ENCODE measurements at regions not wholly inside any gene's neighbourhood (a gene's known extent, or its start where the extent isn't known, plus 50 kb on each side); places are given as distances from the start of the nearest gene placed in this dataset.

DNA sequence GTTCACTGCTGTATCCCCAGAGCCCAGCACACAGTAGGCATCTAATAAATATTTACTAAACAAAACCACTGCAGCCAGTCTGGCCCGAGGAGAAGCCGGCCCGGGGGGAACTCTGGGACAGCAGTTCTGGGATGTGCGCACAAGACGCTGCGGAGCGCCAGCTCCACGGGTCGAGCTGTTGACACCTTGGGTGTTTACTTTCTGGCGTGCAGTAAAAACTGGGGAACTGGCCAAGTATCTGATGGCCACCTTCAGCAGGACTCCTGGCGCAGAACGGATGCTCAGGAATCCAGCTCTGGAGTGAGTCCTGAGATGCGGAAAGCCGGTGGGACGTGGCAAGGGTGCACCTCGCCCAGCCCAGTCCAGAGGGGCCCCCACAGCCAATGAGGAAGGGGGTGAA is 65.6 kb downstream of the NCOR2 start:
- H3K27ac ChIP-seq, result peak overlapping the region in 6 of 10 donors; percentile 31 to 69 (median 53)

DNA sequence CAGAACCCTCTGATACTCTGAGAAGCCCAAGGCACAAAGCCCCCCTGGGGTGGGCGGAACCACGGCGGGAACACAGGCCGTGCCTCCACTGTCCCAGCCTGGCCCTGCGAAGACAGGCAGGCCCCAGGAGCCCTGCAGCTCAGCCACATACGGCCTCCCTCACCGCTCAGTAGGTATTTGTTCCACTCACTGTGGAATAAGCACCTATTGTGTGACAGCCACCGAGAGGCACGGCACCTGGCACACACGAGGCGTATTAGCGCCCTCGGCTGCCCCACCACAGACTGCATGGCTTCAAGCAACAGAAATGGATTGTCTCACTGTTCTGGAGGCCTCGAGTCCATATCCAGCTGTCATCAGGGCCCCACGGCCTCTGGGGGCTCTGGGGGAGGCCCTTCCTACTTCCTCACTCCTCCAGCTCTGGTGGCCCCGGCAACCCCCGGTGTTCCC is 66.3 kb downstream of the NCOR2 start:
- H3K36me3 ChIP-seq, result no peaks in the 10 kb centered on the region
- TF ChIP-seq, protein P1, sequence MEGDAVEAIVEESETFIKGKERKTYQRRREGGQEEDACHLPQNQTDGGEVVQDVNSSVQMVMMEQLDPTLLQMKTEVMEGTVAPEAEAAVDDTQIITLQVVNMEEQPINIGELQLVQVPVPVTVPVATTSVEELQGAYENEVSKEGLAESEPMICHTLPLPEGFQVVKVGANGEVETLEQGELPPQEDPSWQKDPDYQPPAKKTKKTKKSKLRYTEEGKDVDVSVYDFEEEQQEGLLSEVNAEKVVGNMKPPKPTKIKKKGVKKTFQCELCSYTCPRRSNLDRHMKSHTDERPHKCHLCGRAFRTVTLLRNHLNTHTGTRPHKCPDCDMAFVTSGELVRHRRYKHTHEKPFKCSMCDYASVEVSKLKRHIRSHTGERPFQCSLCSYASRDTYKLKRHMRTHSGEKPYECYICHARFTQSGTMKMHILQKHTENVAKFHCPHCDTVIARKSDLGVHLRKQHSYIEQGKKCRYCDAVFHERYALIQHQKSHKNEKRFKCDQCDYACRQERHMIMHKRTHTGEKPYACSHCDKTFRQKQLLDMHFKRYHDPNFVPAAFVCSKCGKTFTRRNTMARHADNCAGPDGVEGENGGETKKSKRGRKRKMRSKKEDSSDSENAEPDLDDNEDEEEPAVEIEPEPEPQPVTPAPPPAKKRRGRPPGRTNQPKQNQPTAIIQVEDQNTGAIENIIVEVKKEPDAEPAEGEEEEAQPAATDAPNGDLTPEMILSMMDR (IDR thresholded peaks at IDR 0.05), result no peak
- no peaks in the 10 kb centered on the region for H3K9me3 ChIP-seq
- intact Hi-C loops (cut with DNase I), result loop anchor here in 2 of 10 donors (5.0 to 10.0 kb wide), 2 partner anchors 106 to 251 kb away; no protein-coding TSS in a partner anchor
- ATAC-seq (no peak), DNase-seq (peak in 1 of 2 donors; percentile 13)
- no peaks in the 10 kb centered on the region for H3K27me3 ChIP-seq
- no peak overlapping the region for H3K4me3 ChIP-seq
- H3K27ac ChIP-seq, result peak overlapping the region in 8 of 10 donors; percentile 37 to 69 (median 53)
- WGBS, 2 donors, result 59 to 63% methylated on average over 17 of the region's 17 CpGs
- peaks cover 34 to 97% (median 84%) of the 10 kb centered on the region in 9 donors for H3K4me1 ChIP-seq

More for the DNA sequence above, 65.6 kb downstream of the NCOR2 start:
- peak in 1 of 2 donors; percentile 35 for DNase-seq
- intact Hi-C loops (cut with DNase I), result loop anchor here in 2 of 10 donors (5.0 to 10.0 kb wide), 2 partner anchors 107 to 250 kb away; no protein-coding TSS in a partner anchor
- no peak overlapping the region for H3K4me3 ChIP-seq
- H3K36me3 ChIP-seq, result no peaks in the 10 kb centered on the region
- TF ChIP-seq, protein P1 (IDR thresholded peaks at IDR 0.05), result no peak
- H3K4me1 ChIP-seq, result peaks cover 36 to 97% (median 85%) of the 10 kb centered on the region in 9 donors
- H3K9me3 ChIP-seq, result no peaks in the 10 kb centered on the region
- no peaks in the 10 kb centered on the region for H3K27me3 ChIP-seq
- 39 to 40% methylated on average over 16 of the region's 16 CpGs for WGBS, 2 donors
- ATAC-seq, result no peak

DNA sequence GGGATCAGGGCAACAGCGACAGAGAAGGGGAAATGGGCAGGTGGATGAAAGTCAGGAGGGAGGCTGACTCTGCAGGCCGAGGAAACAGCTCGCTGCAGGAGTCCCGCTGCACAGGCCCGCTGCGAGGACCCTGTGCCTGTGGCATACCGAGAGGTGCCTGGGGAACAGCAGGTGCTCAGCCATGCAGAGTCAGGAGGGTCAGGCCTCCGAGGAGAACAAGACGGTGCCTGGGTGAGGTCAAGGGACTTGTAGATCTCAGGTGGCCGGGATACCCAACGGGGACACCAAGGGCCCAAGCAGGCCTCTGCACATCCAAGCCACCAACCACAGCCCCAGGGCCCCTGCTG is 67.5 kb downstream of the NCOR2 start:
- no peak overlapping the region for H3K4me3 ChIP-seq
- peaks cover 33 to 96% (median 83%) of the 10 kb centered on the region in 9 donors for H3K4me1 ChIP-seq
- peaks cover 0 to 5% (median 3%) of the 10 kb centered on the region in 9 donors for H3K36me3 ChIP-seq
- intact Hi-C loops (cut with DNase I), result loop anchor here in 3 of 10 donors (5.0 to 10.0 kb wide), 4 partner anchors 105 to 252 kb away; no protein-coding TSS in a partner anchor
- TF ChIP-seq, protein P1 (IDR thresholded peaks at IDR 0.05), result no peak
- 91 to 96% methylated on average over 11 of the region's 11 CpGs for WGBS, 2 donors
- DNase-seq (no peak), ATAC-seq (no peak)
- H3K27me3 ChIP-seq, result no peaks in the 10 kb centered on the region
- H3K9me3 ChIP-seq, result no peaks in the 10 kb centered on the region
- peak overlapping the region in 7 of 10 donors; percentile 5 to 88 (median 69) for H3K27ac ChIP-seq

DNA sequence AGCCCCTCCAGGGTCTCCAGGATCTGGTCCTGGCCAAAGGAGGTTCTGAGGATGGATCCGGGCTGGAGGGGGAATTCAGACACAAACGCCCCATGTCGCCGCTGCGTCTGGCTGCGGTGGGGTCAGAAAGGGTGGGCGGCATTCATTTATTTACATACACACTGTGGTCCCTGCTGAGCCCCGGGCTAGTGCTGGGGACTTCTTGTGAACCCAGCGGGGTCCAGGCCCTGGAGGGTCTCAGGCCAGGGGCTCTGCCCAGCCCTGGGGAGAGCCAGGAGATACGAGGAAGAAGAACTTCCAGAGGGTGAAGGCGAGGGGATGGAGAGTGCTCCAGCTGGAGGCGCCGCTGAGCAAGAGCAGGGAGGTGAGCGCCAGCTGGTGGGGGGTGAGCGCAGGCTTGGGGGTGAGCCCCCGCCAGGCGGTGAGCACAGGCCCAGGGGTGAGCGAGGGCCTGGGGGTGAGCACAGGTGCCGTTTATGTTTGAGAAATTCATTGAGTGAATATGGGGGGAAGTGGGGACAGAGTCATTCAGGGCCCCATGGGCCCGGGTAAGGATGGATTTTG is 68.1 kb downstream of the NCOR2 start:
- intact Hi-C loops (cut with DNase I), result loop anchor here in 1 of 10 donors (5.0 to 10.0 kb wide), 2 partner anchors 117 to 156 kb away; no protein-coding TSS in a partner anchor
- Histone ChIP-seq H3K27me3 (no peaks in the 10 kb centered on the region), H3K27ac (peak overlapping the region; percentile 9 to 88 (median 69)), H3K4me1 (peaks cover 33 to 96% (median 79%) of the 10 kb centered on the region in 9 donors), H3K4me3 (no peak overlapping the region), H3K9me3 (no peaks in the 10 kb centered on the region), H3K36me3 (peaks cover 0 to 11% (median 9%) of the 10 kb centered on the region in 9 donors)
- WGBS, 2 donors, result 73 to 76% methylated on average over 20 of the region's 20 CpGs
- TF ChIP-seq, protein P1 (IDR thresholded peaks at IDR 0.05), result peak in 2 of 9 donors; percentile 12 to 24
- ATAC-seq (peak in 2 of 8 donors; percentile 2 to 3), DNase-seq (peak in 1 of 2 donors; percentile 24)

Measured in heart right ventricle (tissue), 16 donors.